GM19035 (cell line): ENCODE measurements at regions not wholly inside any gene's neighbourhood (a gene's known extent, or its start where the extent isn't known, plus 50 kb on each side); places are given as distances from the start of the nearest gene placed in this dataset.
"Not testable (repeated sequence)": the region's sequence is repeated elsewhere in the genome, so short reads cannot be mapped to it uniquely, and the experiment has no call there.

Source experiments
- ATAC-seq: cut with Tn5 transposase; IDR thresholded peaks from one replicate; pipeline ENCODE4 v1.9.1; 2021; ENCODE audit not compliant: unreplicated experiment

DNA sequence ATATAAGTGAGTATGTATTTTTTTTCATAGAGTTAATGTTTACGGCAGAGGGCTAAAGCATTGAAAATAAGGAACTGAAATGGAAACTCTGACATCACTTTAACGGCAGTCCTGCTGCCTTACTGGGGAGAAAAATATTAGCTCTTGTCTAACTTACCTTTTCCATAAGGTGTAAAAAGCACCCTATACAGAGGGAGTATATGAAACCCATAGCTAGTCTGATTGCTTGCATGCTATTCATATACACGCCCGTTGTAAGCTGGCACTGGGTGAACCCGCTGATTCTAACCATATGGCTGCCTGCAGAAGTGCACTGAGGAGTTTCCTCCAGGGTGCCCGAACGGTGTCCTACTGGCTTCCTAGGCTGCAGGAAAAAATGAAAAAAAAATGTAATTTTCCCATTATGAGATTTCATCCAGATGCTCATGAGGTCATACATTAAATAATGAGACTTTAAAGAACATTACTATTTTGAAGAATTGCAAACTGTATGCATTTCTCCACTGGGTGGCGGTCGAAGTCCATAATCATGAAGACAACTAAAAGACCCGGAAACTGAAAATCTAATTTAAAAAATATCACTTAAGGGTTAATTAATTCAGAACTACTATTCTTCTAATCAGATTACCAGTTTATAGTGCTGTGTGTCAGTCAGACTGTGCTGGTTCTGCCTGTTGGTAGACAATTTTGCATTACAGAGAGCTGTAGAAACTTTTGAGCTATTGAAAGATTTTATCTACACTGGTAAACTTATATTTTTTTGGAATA lies 144.7 kb downstream of the ALX1 start:
- peak; percentile 80 for ATAC-seq

- ATAC-seq = no peak
These were observed 145.3 kb downstream of the ALX1 start for GRCh38 chr12:85425349-85425612.

DNA sequence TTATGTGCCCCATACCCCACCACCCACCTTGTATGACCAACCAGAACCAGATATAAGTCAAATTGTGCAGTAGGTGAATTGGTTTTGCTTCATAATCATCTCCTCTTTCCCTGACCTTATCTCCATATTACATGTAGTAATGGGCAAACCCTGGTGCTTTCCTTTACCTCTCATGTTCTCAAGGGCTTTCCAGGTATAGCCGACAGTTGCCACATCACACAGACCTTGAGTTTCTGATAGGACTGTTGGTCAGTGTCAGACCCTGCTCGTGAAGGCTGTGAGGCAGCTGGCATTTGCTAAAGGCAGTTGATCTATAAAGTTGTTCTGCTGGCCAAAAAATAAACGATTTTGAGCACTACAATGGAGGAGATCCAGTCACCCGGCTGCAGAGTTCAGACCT lies 145.9 kb downstream of the ALX1 start:
- ATAC-seq = no peak

GRCh38 chr12:85433148-85433547 lies 153.1 kb downstream of the ALX1 start:
- not testable (repeated sequence) for ATAC-seq

- ATAC-seq = no peak
These were observed 160.3 kb downstream of the ALX1 start for GRCh38 chr12:85440271-85440670.

DNA sequence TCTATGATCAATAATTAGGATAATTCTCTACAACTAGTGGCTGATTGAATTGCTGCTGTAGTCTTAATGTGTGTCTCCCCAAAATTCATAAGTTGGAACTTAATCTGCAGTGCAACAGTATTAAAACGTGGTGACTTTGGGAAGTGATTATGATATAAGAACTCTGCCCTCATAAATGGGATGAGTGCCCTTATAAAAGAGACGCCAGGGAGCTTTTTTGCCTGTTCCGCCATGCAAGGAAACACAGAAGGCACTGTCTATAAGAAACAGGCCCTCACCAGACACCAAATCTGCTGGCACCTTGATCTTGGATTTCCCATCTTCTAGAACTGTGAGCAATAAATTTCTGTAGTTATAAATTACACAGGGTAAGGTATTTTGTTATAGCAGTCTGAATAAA lies 161.0 kb downstream of the ALX1 start:
- ATAC-seq = no peak

DNA sequence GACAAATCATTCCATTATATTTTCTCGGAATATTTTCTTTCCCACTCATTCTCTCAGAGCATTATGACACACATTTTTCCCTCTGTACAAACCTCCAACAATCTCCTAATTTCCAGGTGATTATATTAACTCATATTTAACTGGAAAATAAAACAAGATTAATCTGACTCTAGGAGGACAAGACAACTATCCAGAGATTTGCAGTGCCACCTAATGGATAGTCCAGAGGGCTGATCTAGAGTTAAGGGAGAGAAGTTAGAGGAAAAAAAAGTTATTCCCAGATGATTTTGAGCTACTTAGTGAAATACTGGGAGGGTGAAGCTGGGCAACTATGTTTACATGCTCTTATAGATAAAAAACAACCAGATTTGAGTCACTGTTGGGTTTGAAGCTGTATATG lies 161.7 kb downstream of the ALX1 start:
- no peak for ATAC-seq

DNA sequence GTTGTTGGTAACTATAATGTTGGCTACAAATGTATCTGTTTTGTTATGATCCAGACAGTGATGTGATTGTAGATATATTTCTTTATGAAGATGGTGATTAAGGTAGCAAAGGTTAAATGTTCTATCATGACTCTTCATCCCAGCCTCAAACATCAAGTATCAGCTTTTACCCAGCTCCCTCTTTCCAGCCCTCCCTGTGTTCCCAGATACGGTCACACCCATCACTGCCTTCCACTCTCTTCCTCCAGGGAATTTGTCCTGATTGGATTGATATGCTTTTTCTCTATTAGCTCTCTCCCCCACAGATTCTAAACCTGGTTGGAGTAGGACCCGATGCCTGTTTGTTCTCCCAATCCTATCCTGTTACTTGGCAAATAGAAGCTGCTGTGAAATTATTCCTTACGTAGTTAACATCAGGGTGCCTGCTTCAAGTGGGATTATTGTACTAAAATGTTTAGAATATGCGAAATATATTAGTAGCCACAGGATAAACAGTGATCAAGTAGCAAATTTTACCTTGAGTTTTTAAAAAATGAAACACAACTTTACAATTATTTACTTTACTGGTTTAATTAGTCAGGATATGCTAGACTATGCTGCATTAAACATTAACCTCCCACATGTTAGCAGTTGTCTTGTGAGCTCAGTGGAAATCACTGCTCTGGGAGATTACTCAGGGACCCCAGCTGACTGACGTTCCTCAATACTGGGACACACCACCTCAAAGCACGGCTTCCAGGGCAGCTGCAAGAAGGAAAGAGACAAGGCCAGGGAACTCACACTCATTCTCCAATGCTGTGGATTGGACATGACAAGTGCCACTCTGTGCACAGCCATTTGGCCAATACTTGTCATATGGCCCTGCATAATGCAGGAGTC lies 165.3 kb downstream of the ALX1 start:
- ATAC-seq = no peak

DNA sequence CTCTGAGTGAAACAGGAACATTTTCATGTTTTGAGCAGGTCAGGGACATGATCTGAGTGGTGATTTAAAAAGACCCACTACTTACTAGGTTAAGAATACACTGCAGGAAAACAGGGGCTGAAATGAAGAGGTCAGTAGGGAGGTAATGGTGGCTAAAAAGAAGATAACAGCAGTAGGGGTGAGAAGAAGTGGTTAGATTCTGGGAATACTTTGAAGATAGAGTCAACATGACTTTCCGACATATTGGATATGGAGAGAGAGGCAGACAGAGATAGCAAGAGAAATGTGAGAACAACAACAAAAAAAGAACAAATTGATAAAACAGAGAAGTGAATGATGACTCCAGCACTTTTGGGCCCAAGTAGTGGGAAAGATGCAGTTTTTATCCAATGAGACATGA lies 168.0 kb downstream of the ALX1 start:
- no peak for ATAC-seq

DNA sequence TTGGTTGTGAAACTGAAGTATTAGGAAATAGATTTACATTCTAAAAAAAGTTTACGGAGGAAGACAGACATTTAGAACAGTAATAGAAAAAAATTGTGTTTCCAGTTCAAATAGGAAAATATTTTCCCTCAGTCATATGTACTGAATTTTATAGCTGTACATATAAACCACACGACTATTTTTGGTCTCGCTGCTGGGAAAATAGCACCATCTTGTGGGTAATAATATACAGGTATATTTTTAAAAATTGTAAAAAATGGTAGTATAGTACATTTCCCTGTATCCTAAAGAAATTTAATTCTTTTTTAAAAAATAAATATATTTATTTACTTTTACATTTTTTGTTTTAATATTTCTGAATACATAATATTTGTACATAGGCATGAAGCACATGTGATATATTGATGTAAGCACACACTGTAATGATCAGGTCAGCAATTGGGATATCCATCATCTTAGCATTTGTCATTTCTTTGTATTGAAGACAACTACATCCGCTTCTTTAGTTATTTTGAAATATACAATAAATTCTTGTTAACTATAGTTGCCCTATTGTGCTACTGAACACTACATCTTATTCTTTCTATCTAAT lies 168.6 kb downstream of the ALX1 start:
- no peak for ATAC-seq

- no peak for ATAC-seq
These were observed 177.0 kb downstream of the ALX1 start for GRCh38 chr12:85457016-85457415.

- ATAC-seq = no peak
These were observed 181.1 kb downstream of the ALX1 start for GRCh38 chr12:85461127-85461526.

DNA sequence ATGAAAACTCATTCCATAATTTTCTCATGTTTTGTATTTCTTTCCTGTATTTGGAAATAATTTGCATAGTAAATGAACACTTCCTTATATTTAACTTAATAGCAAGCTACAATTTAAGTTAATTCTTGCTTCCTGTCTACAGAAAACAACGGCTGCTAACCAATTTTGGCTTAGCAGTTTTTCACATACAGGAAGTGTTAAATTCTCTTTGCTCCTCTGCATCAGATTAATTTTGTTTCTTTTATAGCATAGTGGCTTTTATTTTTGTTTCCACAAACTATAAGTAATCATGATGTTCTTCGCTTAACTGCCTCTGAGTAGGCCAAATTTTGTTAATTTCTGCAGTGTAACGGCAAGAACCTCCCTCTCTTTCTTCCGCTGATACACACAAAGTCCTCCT lies 182.9 kb downstream of the ALX1 start:
- no peak for ATAC-seq

DNA sequence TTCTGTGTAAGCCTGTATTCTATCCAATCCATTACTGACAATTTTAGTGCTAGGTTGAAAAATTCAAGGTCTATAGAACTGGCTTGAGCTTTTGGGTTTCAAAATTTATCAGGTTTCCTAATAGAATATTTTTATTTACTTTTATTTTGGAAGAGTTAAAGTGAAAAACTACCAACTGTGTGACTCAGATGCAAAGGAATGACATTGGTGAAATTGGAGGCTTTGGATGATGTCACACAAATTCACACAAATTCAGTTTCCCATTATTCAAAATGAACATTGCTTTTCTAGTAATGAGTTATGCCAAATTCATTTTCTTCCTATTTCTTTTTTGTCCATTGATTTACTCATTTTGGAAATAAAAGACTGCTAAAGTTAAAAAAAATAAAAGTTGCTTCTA lies 186.9 kb downstream of the ALX1 start:
- ATAC-seq = no peak

DNA sequence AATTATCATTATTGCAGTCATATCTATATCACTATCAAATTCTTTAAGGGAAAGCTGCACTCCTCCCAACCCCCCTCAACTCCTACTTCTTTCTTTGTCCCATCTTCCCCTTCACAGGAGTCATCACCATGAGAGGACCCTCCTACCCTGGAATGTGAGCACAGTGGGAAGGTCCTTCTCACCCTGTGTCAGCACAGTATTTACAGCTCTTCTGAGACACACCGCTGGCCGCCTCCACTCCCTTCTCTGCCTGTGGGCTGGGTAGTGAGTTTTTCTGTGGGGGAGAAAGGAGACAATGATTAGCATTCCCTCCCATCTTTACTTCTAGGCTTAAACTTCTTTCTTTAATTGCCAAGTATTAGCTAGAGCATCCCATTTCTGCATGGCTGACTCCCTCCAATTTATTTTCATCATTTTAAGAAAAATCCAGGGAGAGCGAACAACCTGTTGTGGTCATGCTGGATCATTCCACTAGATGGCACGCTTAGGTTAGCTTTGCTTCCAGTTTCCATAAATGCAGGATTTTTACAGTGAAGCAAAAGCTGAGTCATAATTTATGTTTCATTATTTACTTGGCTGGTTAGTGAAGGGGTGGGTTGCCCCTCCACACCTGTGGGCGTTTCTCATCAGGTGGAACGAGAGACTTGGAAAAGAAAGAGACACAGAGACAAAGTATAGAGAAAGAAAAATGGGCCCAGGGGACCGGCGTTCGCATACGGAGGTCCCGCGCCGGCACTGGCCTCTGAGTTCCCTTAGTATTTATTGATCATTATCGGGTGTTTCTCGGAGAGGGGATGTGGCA lies 188.5 kb downstream of the ALX1 start:
- ATAC-seq = peak; percentile 96

GRCh38 chr12:85469158-85470086 lies 189.4 kb downstream of the ALX1 start:
- not testable (repeated sequence) for ATAC-seq

GRCh38 chr12:85475277-85475676 lies 195.3 kb downstream of the ALX1 start:
- not testable (repeated sequence) for ATAC-seq

DNA sequence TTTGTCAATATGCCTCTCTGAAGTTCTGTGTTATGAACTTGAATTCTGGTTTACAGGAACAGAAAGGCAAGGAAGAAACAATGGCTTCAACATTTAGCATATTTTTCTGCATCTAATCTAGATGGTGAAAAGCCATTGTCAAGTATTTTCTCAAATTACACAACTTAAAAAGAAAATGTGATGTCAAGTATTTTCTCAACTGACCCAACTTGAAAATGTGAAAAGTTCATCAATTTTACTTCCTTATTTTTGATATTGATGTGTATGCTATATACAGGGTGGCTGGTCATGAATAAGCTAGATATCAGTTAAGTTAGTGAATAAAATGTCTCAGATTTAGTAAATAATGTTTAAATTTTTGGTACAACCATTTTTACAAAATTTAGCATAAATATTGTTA lies 196.7 kb downstream of the ALX1 start:
- no peak for ATAC-seq

DNA sequence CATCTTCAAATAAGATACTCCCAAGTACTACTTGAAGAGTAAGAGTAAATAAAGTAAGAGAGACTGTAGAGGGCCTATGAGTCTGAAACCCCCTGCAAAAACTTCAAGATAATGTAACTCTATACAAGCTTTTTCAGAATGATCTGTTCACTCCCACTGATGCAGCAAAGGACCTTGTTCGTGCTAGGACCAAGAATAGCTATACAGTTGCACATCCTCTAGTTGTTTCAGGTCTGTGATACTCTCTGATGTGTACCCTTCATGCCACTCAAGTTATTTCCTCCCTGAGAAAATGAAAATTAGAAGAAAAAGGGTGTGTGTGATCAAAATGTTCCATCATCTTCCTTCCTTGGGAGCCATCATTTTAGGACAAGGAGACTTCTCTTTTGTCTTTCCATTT lies 204.4 kb downstream of the ALX1 start:
- ATAC-seq = no peak

GRCh38 chr12:85489194-85489593 lies 209.2 kb downstream of the ALX1 start:
- no peak for ATAC-seq
